Nucleus accumbens (tissue), 56 donors: ENCODE measurements at regions not wholly inside any gene's neighbourhood (a gene's known extent, or its start where the extent isn't known, plus 50 kb on each side); places are given as distances from the start of the nearest gene placed in this dataset.
A peak's percentile ranks its signal among the peaks of the same experiment; 100 is the strongest.

Source experiments
- DNase-seq, 56 donors: peaks; one replicate each; lab custom pipeline; 2025; lab: John Stamatoyannopoulos, UW

DNA sequence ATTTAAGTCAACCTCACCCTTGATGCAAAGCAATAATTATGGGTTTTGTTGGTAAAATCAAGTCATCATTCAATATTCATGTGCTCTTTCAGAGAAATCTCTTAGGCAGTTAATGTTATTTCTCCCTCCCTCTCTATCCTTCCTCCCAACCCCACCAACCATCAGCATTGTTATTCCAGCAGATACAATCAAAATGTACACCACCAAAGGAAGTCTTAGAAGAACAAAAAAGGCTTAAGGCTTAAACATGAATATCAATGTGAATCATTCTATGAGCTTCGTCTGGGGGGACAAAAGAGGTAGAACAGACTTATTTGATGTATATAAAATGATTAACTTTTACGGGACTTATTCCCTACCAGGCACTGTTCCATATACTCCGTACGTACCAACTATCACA, 404.4 kb downstream of the ARHGEF28 start:
- DNase-seq, result no peak

DNA sequence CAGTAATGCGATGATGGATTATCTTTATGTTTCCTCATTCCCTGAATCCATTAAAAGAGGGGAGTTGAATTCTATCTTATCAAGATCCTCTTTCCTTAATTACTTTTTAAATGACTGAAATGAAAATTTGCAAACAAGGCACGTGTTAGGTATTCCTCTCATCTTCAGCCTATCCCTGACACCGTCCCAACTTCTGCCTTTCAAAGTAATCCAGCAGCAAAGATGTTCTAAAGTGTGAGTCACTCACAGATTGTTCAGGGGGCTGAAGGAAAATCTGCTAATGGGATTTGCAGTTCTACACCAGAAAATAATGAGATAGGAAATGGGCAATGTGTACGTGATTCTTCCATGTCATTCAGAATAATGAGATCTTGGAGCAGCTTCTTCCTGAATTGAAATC, 403.0 kb downstream of the ARHGEF28 start:
- DNase-seq, result no peak

DNA sequence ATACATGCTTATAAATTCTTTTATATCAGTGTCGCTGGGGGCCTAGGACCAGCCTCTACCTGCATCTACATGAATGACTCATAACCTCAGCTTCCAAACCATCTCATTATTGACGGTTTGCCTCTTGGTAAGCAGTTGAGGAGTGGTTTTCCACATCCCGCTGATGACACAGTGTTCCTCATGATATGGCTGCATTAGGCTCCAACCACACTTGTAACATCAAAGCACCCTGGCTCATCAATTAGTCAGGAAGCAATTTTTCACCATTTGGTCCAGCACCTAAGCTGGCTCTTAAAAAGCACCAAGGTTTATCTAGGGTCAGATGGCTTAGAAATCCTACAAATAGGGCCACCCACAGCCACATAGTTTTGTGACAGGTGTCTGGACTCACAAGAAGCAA, 402.4 kb downstream of the ARHGEF28 start:
- no peak for DNase-seq

DNA sequence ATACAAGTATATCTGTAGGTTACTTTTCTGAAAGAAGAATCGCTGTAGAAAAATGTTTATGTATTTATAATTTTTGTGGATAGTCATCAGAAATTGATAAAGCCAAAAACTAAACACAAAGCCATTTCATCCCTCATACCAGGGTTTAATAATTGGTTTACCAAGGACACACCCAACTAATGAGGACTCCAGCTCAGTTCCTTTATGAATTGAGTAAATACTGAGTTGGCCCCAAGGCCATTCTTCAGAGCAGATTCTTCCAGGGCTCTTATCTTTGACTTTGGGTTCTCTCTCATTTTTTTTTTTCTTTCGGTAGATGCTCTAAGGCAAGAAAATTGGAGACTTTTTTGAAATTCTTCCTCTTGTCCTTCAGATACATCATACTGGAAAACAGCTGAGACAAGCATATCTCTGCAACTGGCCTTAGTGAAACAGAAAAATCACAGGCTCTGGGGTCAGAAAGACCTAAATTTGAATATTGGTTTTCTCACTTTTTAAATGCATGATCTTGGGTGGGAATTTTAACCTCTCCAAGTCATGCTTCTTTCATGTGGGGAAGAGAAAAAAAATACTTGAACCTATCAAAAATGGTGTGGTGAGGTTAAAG, 401.8 kb downstream of the ARHGEF28 start:
- no peak for DNase-seq

- DNase-seq, result no peak
Observed at GRCh38 chr5:74026310-74026709, 400.3 kb downstream of the ARHGEF28 start.

DNA sequence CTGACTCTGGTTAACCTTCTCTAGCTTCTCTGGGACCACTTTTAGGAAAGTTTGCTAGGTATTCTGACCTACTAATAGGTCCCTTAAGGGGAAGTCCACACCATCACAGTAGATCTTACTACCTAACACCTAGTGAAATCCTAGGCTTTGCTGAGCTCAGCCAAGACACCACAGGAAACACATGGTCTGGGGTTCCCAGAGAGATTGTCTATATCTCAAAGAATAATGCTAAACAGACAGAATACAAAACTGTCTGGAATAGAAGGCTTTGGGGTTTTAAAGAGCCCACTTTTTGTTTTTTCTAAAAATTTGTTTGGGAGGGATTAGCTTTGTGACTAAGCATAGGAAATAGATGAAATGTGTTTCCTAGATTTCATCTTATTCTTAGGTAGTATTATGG, 395.1 kb downstream of the ARHGEF28 start:
- no peak for DNase-seq

DNA sequence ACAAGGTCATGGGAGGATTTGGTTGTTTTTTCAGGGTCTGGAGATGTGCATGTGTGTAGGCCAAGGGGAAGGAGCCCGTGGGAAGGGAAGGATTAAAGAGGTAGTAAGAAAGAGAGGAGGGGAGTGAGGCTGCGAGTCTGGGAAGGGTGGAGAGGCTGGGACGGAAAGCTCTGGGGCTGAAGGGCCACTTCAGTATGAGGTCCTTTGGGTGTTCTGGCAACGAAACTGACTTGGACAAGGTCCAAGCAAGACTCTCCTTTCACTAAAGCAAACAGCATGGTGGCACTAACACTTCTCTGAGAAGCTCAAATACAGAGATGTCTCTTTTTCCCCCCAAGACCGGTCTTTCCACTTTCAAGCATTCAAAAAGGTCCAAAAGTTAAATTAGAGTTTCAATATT, 394.5 kb downstream of the ARHGEF28 start:
- no peak for DNase-seq

DNA sequence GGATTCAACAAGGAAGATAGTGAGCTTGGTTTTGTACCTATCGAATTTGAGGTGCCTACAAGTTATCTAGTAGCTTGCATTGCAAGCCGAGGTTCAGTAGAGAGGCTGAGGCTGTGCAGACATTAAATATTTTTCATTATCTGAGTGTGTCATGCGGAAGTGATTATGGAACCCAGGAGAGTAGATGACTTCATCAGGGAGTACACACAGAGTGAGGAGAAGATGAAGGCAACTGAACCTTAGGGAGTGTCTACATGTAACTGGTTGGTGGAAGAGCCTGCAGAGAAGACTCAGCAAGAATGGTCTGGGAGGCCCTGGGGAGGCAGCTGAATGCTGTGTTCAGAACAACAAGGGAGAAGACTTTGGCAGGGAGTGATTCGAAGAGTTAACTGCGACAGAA, 393.9 kb downstream of the ARHGEF28 start:
- no peak for DNase-seq

- peak in 41 of 56 donors; percentile 4 to 78 (median 31) for DNase-seq
Observed at GRCh38 chr5:74017786-74018211, 391.8 kb downstream of the ARHGEF28 start.

DNA sequence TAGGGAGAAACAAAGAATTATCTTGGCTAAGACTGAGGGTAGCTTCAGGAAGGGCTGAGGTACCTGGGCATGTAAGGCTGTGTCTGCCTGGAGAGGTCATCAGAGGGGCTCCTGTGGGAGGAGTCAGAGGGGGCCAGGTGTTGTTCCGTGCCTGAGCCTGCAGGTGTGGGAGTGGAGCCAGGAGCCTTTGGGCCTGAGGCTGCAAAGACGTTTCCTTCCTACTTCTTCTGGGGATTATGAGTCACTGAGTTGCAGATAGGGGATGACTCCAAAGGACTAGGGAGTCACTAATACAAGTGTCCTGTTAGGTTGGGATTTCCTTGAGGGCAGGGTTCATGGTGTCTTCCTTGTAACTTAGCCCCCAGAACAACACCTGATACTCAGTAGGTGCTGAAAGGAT, 391.1 kb downstream of the ARHGEF28 start:
- DNase-seq, result no peak

GRCh38 chr5:74016373-74016772, 390.4 kb downstream of the ARHGEF28 start:
- DNase-seq, result no peak

- DNase-seq, result peak in 2 of 56 donors; percentile 2 to 8
Observed at GRCh38 chr5:74015716-74016115, 389.7 kb downstream of the ARHGEF28 start.

DNA sequence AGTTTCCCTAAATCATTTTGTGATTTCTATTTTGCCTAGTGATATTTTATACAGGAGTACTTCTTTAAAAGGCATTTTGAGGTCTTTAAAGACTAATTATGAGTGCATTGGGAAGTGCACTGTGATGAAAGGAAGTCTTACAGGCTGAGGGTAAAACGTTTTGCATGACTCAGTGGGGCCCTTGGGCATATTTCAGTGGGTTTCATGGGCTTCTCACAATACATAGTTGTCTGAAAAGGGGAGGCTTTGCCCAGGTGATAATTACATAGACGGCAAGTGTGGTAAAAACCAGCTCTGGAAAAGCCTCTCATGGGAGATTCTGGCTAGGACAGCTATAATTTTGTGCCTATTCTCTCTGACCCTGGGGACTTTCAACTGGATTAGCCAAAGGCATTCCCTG, 387.2 kb downstream of the ARHGEF28 start:
- no peak for DNase-seq

GRCh38 chr5:74009502-74009901, 383.5 kb downstream of the ARHGEF28 start:
- no peak for DNase-seq

- no peak for DNase-seq
Observed at GRCh38 chr5:74007193-74007592, 381.2 kb downstream of the ARHGEF28 start.

DNA sequence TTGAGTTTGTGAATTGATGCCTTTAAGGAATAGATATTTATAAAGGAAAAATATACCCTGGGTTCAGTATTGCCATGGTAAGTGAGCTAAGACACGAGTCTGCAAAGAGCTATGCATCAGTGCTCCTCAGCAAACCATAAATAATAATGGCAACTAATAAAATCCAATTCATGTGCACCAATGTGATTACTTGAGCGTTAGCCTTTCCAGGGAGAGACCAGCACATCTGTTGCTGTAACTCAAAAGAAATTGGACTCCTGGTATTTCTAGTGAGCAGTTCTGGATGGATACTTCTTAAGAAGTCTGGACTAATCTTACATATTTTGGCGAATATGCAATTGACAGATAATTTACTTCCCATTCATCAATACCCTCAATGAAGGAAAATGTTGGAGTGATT, 373.3 kb downstream of the ARHGEF28 start:
- DNase-seq, result no peak

GRCh38 chr5:73998489-73998888, 372.5 kb downstream of the ARHGEF28 start:
- DNase-seq, result no peak

- DNase-seq, result no peak
Observed at GRCh38 chr5:73997960-73998359, 372.0 kb downstream of the ARHGEF28 start.

GRCh38 chr5:73996151-73996755, 370.3 kb downstream of the ARHGEF28 start:
- DNase-seq, result no peak

DNA sequence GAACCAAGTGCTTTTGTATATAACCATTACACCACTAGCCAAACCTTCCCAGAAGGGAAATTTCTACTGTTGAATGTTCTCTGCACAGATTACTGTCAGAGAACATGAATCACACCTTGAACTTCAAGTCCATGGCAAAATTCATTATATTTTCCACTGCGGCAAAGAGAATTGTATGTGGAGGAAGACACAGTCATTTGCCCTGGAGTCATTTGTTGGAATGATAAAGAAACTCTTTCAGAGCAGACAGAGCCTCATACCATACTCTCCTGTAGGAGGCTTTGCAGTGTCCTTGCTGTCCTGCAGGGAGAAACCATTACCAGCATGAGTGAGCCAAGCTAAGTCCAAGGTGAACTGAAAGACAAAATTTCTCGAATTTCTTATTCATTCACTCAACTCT, 369.0 kb downstream of the ARHGEF28 start:
- no peak for DNase-seq
